Hindlimb muscle (tissue), 1 donor: ENCODE measurements at regions not wholly inside any gene's neighbourhood (a gene's known extent, or its start where the extent isn't known, plus 50 kb on each side); places are given as distances from the start of the nearest gene placed in this dataset.

ENCODE experiments used
- DNase-seq: peaks from one replicate; pipeline ENCODE4 v3.0.0-alpha.2; 2013

DNA sequence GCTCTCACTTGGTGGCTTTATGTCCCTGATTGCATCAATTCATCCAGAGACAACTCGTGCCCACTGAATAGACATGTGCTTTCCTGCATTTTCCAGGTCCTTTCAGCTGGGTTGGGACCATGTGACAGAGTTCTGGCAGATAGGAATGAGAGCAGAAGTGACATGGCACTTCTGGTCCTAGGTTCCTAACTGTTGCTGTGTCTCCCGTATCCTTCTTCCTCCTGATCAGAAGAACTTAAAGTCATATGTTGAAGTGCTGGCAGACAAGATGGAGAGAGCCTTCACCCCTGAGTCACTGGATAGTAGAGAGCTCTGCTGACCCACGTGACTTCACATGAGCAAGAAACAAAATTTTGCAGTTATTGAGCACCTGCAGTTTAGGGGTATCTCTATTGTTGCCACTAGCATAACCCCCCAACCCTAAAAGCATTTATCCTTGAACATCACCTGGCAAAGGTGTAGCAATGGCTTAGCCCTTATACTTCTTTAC is 80.0 kb downstream of the NREP start:
- no peak for DNase-seq

DNA sequence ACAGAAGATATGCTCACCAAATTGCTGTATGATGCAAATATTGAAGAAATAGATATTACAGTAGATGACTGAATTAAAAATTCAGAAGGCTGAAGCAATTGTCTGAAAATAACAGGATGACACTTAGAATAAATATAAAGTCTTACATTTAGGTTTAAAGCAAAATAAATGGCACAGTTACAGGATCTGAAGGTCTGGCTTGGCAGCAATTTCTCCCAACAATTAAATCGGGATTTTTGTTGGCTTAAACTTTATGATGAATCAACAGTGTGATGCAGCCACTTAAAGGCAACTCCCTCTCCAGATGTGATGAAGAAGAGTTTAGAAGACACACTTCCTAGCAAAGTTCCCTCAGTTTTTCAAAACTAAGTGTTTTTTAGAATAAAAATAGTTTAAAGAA is 80.5 kb downstream of the NREP start:
- no peak for DNase-seq

DNA sequence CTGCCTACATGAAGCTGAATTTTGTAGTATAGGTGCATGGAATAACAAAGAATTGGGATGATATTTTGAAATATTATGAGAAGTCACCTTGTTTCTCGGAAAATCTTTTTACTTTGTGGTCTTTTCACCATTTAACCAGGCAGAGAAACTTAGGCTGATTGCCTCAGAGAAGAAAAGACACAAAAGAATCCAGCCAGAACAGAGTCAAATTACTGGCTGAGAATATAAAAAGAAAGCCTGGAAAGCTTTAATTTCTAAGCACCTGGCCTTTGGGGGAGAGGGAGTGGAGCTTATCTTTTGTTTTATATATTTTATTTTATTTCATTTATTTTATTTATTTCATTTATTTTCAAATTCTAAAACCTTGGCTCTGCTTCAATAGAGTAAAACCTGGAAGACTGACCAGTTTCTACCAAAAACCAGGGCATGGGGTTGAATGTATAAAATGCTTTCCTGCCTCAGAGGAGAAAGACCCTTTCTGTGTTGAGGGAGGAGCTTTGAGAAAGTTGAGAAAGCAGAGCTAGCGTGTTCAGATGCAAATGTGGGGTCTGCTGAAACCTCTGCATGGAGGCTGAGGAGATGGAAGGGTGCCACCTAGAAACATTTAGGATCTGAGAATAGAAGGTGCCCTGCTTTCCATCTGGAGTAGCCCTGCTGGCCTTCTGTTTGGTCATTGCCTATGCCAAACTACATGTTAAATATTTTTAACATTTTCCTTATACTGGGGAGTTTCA is 81.6 kb downstream of the NREP start:
- no peak for DNase-seq

DNA sequence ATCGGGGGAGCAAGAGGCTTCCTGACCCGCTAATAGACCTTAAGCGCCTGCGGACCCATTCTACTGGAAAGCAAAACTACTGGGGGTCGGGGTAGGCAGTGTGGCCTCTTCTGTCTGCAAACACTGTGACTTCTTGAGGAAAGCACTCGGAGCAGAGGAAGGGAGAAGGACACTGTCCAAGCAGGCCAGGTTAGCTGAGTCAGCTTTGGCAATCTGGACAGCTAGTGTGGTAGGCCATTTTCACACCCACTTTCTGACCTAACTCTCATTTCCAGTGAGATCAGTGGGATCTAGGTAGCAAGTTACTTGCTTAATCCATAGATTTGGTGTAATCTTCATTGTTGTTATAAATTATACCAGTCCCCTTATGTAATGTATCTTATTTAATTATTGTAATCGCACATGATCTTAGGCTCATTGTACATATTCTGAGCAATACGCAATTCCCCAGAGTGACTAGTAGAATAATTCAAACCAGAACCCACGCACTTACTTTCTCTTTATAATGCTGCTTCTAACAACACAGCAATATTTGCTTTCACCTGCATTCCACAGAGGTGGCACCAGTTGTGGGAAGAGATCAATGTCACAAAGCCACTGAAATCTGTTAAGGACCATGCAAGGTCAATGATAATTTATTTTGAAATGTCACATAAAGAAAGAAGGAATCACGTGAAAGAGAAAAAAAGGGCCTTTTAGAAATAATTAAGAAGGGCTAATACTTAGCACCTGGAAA is 82.9 kb downstream of the NREP start:
- peak; percentile 49 for DNase-seq

DNA sequence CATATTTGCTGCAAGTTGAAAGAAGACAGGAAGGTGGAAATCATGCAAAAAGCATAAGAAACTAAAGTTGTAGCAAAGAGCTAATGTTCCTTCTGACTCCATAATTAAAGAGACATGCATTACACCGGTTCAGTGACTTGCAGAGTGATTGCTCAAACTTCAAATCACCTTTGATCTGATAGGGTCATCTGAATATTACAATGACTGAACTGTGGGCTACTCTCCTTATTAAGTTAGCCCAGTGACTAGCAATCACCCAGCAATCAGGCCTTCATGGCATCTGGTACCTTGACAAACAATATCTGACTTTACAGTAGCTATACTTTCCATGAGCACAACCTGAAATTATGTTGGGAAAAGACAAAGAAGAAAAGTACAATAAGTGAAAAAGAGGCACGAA is 84.9 kb downstream of the NREP start:
- no peak for DNase-seq

DNA sequence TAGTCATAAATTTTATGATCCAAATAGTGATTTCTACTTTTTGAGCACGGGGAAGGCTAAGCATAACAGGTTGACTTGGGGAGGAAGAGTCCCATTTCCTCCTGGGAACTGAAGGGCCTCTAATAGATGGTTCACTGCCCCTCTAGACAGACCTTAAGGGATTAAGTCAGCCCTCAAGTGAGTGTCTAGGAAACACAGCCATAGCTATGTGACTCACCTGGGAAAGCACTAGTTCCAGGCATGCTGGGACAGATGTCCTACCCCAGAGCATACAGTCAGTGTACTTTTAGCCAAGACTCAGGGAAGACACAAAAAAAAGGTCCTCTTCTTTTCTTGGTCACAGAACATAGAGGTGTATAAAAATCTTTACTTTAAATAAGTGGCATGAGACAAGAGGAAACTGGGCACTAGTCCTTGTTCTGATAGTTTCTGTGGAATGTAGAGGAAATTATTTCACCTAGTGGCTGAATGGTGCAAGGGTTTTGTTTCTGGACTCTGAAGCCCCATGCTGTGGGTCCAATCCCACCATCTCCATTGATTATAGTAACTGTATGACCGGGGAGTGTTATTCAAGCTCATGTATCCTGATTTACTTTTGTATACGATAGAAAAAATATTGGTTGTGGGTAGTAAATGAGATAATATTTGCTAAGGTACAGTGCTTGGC is 86.0 kb downstream of the NREP start:
- DNase-seq = no peak

DNA sequence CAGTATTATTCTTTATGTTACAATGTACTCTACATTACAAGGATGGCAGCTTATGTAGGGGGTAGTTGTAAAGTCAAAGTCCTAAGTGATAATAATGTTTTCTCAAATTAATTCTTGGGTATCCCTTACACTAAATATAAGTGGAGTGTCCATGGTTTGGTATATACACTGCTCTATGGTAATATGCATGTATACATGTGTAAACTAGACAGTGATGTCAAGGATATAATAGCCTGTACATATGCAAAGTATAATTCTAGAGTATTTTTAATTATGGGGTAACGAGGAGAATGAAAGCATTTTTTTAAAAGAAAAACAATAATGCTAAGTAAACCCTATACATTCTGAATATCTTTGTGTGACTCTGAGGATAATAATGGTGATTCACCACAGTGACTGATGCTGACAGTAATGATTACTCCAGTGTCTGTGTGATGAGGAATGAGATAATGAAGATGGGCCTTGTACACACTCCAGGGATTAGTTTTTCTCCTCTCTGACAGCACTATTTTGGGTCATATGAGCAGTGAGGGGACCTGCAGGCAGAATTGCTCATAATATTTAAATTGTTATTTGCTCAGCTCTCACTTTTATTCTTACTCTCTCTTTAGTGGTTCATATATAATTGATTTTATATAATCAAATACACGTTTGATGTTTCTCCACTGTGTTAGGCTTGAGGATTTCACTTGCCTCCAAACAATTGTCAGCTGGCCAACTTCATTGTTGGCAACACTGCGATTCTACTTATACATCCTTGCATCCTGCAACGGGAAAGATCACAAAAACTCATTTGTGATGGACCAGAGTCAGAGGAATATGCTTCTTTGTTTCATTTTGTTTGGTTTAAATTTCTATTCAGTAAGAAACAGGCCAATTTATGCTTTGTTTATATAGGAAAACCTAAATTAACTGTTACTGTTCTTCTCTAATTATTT is 88.2 kb downstream of the NREP start:
- DNase-seq = no peak

DNA sequence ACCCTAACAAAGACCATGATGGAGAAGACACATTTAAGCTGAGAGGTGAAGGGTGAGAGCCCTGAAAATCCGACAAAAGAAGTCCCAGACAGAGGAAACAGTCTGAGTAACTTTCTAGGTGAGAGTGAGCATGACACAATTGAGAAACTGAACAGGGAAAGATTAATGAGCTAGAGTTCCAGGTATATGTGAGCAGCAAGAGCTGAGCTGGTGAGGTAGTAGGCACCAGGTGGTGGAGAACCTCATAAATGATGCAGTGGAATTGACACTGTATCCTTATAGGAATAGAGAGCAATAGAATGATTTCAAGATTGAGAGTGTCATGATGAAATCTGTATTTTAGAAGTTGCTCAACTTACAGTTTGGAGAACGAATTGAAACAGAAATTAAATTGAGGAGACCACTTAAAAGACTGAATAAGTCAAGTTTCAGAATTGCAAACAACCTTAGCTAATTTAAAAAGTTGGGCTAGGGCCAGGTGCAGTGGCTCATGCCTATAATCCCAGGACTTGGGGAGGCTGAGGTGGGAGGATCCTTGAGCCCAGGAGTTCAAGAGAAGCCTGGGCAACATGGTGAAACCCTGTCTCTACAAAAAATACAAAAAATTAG is 89.8 kb downstream of the NREP start:
- DNase-seq = no peak

DNA sequence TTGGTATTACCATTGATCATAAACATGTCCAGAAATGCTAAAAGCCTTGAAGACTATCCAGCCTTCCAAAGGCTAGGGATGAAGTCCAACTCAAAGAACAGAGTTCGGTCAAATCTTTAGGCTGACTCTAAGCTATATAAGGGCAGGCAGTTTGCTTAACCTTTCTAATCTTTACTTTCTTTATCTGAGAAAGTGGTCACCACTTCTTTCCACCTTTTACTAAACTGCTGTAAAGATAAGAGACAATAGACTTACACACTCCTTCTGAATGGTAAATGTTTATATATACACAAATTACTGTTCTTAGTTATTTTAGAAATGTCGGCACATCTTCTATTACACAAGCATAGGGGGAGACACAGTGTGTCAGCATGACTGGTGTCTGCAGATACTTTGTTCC is 100.4 kb downstream of the NREP start:
- no peak for DNase-seq

DNA sequence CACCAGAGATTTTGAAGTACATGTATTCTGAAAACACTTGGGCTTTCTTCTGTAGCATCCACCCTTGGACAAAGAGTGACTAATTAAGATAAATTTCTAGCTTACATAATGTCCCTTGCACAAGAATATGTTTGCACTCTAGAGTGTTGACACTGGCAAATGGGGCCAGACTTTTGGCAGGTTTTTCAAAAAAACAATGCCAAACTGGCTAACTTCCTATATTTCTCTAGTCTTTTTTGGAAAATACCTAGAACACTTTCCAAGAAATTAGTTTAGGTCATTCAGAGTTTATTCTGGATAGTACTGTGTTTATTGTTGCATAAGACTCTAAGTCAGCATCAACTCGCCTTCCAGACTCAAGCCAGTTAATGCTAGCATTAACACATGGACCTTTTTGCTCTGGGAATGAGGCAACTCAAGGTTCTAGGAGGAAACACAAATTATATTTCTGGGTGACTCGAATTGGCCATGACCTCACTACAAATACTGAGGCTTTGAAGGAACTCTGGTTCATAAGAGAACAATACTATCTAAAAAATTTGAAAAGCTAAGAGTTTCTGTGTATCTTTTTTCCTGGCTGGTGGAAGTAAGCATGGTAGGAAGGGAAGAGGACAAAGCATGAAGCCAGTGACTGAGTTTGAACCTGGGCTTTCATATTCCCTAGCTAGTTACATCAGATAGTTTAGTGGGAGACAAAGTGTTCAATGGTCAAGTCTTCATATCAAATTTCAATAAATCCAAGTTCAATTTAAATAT is 101.6 kb downstream of the NREP start:
- no peak for DNase-seq

DNA sequence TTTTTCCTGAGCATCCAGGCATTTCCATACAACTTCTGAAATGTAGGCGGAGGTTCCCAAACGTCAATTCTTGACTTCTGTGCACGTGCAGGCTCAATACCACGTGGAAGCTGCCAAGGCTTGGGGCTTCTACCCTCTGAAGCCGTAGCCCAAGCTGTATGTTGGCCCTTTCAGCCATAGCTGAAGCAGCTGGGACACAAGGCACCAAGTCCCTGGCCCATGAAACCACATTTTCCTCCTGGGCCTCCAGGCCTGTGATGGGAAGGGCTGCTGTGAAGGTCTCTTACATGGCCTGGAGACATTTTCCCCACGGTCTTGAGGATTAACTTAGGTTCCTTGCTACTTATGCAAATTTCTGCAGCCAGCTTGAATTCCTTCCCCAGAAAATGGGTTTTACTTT is 103.6 kb downstream of the NREP start:
- DNase-seq = no peak

DNA sequence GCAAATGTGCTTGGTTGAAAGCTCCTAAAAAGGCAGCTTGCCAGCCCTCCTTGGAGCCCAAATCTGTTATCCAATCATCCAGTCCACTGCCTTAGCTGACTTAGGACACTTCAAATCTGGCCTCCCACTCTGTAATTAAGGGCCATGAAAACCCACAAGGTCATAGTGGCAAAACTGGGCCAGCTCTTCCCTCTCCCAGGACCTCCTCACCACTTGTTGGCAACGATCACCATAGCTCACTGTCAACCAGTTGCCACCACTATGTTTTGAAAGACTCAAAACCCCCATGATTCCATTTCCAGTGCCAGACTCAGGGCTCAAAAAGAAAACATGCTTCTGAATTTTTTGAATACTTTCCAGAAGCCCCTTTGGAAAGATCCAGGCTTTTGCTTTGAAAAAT is 107.5 kb downstream of the NREP start:
- DNase-seq = no peak

DNA sequence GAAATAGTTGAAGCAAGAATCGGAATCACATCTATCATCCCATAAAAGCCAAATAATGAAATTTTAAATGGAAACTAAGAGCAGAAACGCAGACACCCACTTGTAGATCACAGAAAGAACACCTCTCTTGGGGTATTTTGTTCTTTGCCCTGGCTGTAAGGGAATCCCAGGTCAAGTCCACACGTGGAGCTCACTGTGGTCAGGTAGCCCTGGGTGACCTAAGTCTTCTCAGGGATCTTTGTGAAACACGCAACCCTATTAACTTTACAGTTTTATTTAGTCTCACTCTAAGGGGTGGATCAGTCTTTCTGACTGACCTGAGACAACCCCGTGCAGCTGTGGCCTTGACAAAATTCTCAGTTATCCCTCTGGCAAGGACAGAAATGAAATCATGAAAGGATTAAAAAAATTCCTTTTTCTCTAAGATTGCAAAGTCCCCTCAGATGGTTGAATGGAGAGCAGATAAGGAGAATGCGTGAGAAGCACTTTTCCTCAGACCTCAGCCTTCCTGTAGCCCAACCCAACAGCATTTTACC is 111.6 kb downstream of the NREP start:
- DNase-seq = no peak

DNA sequence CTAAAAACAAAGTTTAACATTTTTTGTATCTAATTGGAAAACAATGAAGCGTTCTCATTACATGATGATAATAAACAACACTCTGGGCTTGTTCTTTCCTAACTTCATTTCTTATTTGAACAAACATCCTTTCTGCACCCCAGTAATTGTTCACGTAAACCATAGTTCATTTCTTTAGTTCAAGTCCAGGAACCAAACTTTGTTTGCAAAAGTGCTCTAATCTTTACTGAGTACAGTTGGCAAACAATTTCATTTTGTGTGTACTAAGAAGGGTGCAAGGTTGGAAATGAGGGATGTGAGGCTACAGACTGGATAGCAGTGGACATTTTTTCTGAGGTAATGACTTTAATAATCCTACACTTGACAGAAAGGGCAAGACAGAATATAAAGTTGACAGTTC is 113.5 kb downstream of the NREP start:
- no peak for DNase-seq

DNA sequence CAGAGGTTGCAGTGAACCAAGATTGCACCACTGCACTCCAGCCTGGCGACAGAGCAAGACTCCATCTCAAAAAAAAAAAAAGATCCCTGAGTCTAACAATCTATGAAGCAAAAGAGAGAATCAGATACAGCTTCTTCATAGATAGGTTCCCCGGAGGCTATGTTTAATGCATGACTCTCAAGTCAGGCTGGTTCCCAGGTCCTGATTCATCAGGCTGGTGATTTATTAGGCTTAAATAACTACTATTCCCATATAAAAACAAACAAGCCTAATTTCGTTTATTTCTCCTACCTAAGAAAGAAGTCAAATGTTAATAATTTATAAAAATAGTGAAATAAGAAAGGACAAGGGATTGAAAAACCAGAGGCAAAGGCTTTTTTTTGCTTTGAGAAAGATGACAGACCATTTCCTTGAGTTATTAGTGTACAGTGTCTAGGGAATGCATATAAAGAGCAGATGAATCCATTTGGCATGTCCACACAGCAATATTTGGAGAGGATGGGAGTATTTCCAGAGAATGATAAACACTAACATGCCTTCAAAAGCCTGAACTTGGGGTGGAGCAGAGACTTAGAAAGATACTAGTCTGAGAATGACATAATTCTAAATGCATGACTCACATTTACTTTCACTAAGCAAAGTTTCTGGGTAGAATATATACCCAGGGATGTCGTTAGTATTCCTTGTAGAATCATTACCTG is 115.3 kb downstream of the NREP start:
- DNase-seq = no peak

DNA sequence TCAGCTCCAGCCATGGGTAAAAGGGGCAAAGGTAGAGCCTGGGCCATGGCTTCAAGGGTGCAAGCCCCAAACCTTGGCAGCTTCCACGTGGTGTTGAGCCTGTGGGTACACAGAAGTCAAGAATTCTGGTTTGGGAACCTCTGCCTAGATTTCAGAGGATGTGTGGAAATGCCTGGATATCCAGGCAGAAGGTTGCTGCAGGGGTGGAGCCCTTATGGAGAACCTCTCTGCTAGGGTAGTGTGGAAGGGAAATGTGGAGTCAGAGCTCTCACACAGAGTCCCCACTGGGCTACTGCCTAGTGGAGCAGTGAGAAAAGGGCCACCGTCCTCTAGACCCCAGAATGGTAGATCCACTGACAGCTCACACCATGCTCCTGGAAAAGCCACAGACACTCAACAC is 117.1 kb downstream of the NREP start:
- DNase-seq = no peak

DNA sequence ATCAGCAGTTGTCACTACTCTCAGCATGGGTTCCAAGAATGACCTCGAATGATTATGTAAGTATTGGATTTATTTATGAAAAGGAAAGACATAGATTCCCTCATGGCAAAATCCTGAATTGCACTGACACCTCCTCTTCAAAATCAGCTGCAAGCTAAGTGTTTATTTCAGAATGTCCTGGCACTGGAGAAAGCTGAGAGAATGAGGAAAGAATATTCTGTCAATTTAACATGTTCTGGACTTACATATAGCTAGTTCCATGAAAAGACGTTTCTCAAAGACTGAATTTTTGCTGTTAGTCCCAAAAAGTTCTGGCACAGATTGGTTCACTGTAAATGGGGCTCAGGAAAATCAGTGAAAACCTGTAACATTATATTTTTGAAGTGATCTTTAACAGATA is 120.3 kb downstream of the NREP start:
- DNase-seq = no peak

DNA sequence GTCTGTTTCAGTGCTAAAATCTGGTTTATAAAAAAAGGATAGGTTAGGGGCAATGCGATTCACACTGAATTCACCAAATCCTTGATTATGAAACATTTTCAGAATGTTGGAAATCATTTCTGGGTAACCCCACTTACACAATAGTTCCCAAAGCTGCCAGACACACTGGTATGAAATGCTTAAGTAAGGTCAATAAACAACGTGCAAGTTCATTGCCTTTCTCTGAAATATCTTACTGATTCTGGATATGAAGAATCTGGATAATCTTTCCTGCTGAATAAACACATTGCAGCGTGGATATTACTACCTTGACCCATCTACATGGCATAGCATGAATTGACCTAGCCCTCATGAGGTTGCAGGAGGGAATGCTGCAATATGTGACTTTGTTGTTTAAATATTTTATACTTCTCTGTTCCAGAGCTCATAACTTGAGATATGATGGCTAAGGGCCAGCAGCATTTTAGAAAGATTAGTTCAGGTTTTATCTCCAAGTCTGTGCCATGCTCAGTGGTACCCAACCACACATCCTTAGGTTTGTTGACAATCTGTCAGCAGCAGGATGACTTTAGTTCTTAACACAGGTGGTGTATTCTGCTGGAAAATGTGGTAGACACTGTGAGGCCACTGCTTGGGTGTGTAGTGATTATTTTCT is 121.0 kb downstream of the NREP start:
- DNase-seq = no peak

DNA sequence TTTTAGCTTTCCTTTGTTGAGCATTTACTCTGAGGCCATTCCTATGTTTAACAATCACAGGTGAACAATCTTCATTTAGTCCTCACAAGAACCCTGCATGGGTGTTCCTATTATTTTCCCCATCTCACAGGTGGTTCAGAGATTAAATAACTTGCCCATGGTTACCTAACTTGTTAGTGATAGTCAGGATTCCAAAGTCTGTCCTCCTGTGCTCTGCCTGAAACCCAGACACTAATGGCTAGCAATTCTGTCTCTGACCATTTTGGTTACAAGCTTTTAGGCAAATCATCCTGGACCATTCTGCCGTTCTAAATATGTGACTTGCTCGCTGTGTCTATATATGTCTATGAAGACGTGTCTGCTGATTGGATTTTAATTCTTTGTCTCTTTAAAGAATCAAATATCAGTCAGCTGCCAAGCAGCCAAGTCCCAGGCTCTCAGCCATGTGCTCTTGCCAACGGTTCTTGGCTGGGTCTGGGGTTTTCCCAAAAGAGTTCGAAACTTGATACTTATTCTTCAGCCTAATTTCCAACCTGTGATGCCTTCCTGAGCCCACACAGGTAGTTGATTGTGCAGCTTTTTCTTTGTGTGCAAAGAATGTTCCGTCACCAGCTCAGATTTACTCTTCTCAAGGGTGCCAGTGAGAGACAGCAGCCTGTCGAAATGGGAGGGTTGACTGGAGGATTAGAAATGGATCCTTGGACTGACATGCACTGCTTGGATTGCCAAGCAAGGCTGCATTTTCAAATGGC is 121.7 kb downstream of the NREP start:
- no peak for DNase-seq
